Mucosa of descending colon (tissue), 3 donors: ENCODE measurements at regions not wholly inside any gene's neighbourhood (a gene's known extent, or its start where the extent isn't known, plus 50 kb on each side); places are given as distances from the start of the nearest gene placed in this dataset.
A peak's percentile ranks its signal among the peaks of the same experiment; 100 is the strongest.

Experiments
- ATAC-seq: fragments of 200-7000 bp; cut with Tn5 transposase; one replicate; pipeline ENCODE4 v1.9.1; 2020; ENCODE audit warnings: mild to moderate bottlenecking, moderate library complexity
- DNase-seq, 3 donors: peaks; one replicate each; pipeline ENCODE4 v3.0.0-alpha.2; 2020
- H3K36me3 ChIP-seq: fragments of 200-600 bp; one replicate; pipeline ENCODE4 v1.8.0; 2021; ENCODE audit warnings: low read depth, mild to moderate bottlenecking
- H3K4me1 ChIP-seq: fragments of 200-600 bp; one replicate; pipeline ENCODE4 v1.8.0; 2021; ENCODE audit warnings: low read depth, mild to moderate bottlenecking
- H3K4me3 ChIP-seq: fragments of 200-600 bp; one replicate; pipeline ENCODE4 v1.8.0; 2021; ENCODE audit warnings: mild to moderate bottlenecking
- H3K9me3 ChIP-seq: fragments of 200-600 bp; one replicate; pipeline ENCODE4 v1.8.0; 2021; ENCODE audit warnings: mild to moderate bottlenecking
- intact Hi-C, 2 donors: fragments of 100-400 bp; cut with DNase I in 1 of 2; cut with micrococcal nuclease in 1 of 2; formaldehyde crosslinking; loops; one replicate each; pipeline versions ENCODE4 v1.11.0 to v1.11.1; 2022; cut with DNase I, micrococcal nuclease
- TF ChIP-seq, protein P1 (sequence below): fragments of 200-600 bp; IDR thresholded peaks from one replicate; pipeline ENCODE4 v1.8.0; 2022; ENCODE audit warnings: antibody characterized with exemption, mild to moderate bottlenecking
- donor health status: DM: no; HTN: no; CAD: no; lungs with moderate emphysema.
- donor health status: DM: no; HTN: no; CAD: no.
- donor health status: DM: no; HTN: yes; CAD: no.

- ATAC-seq = no peak
- intact Hi-C loops = no loop called here
- H3K4me3 ChIP-seq = no peak overlapping the region
- no peaks in the 10 kb centered on the region for H3K9me3 ChIP-seq
- DNase-seq = no peak
- H3K36me3 ChIP-seq = no peaks in the 10 kb centered on the region
- TF ChIP-seq, protein P1, sequence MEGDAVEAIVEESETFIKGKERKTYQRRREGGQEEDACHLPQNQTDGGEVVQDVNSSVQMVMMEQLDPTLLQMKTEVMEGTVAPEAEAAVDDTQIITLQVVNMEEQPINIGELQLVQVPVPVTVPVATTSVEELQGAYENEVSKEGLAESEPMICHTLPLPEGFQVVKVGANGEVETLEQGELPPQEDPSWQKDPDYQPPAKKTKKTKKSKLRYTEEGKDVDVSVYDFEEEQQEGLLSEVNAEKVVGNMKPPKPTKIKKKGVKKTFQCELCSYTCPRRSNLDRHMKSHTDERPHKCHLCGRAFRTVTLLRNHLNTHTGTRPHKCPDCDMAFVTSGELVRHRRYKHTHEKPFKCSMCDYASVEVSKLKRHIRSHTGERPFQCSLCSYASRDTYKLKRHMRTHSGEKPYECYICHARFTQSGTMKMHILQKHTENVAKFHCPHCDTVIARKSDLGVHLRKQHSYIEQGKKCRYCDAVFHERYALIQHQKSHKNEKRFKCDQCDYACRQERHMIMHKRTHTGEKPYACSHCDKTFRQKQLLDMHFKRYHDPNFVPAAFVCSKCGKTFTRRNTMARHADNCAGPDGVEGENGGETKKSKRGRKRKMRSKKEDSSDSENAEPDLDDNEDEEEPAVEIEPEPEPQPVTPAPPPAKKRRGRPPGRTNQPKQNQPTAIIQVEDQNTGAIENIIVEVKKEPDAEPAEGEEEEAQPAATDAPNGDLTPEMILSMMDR = no peak
- peaks cover 7% of the 10 kb centered on the region for H3K4me1 ChIP-seq
These were observed 493.6 kb downstream of the RPS24 start for GRCh38 chr10:78527296-78527695.

- DNase-seq (peak in 1 of 3 donors; percentile 22), ATAC-seq (peak; percentile 80)
- Histone ChIP-seq H3K36me3 (no peaks in the 10 kb centered on the region), H3K4me3 (no peak overlapping the region), H3K9me3 (no peaks in the 10 kb centered on the region), H3K4me1 (peaks cover 7% of the 10 kb centered on the region)
- intact Hi-C loops = no loop called here
- TF ChIP-seq, protein P1 = no peak
These were observed 495.1 kb downstream of the RPS24 start for GRCh38 chr10:78528749-78529204.

- H3K4me1 ChIP-seq = peaks cover 7% of the 10 kb centered on the region
- H3K4me3 ChIP-seq = no peak overlapping the region
- H3K36me3 ChIP-seq = no peaks in the 10 kb centered on the region
- no peaks in the 10 kb centered on the region for H3K9me3 ChIP-seq
- intact Hi-C loops = no loop called here
- peak; percentile 57 for ATAC-seq
- DNase-seq = no peak
- TF ChIP-seq, protein P1 = no peak
These were observed 495.6 kb downstream of the RPS24 start for GRCh38 chr10:78529262-78529661.

- TF ChIP-seq, protein P1 = no peak
- Histone ChIP-seq H3K9me3 (no peaks in the 10 kb centered on the region), H3K36me3 (no peaks in the 10 kb centered on the region), H3K4me3 (no peak overlapping the region), H3K4me1 (peaks cover 14% of the 10 kb centered on the region)
- no peak for ATAC-seq
- intact Hi-C loops = no loop called here
- DNase-seq = no peak
These were observed 497.4 kb downstream of the RPS24 start for GRCh38 chr10:78531088-78531487.

DNA sequence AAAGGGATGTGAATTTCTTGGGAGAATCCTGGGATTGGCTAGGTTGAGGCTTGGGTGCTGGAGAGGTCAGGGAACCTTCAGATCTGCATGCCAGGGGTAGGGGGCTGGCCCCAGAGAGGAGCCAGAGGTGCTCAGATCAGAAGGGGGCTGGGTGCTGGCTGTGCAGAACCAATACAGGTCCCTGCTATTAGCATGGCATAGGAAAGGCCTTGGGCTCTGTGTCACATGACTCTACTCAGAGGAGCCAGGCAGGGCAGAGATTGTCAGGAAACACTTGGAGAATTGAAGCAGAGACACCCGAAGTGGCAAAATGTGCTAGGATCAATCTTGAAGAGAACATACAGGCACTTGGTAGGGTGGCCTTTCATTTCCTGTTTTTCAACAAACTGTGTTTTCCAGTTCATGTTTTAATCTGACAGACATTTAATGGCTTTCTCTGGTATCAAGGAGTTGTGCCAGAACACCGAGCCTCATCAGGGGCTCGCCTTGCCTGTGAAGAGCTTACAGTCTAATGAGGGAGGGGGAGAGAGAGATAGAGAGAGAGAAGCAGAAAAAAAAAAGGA is 498.9 kb downstream of the RPS24 start:
- intact Hi-C loops = no loop called here
- TF ChIP-seq, protein P1 = no peak
- no peaks in the 10 kb centered on the region for H3K9me3 ChIP-seq
- no peak overlapping the region for H3K4me3 ChIP-seq
- H3K36me3 ChIP-seq = no peaks in the 10 kb centered on the region
- H3K4me1 ChIP-seq = peaks cover 21% of the 10 kb centered on the region
- ATAC-seq = no peak
- no peak for DNase-seq

DNA sequence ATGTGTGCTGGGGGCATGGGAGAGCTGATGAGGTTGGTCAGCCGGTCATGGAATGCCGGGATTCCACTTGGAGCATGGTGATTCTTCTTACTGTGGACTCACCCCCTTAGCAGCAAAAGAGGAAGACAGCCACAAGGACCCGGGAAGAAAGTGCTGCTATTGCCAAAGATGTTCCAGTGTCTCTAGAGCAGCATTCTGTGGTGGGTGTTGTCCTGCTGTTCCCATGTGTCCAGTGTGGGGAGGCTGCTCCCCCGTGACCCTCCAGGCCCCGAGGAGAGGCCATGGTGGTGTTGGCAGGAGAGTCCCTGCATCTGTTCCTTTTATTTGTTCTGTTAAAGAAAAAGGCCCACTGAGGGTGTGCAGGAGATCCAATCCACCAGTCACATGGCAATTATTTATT is 499.4 kb downstream of the RPS24 start:
- intact Hi-C loops = no loop called here
- H3K4me3 ChIP-seq = no peak overlapping the region
- ATAC-seq (no peak), DNase-seq (no peak)
- no peaks in the 10 kb centered on the region for H3K9me3 ChIP-seq
- TF ChIP-seq, protein P1 = no peak
- peaks cover 21% of the 10 kb centered on the region for H3K4me1 ChIP-seq
- H3K36me3 ChIP-seq = no peaks in the 10 kb centered on the region
